Stimulated activated CD4-positive, alpha-beta T cell treated with anti-CD3 and anti-CD28 coated beads, TNF-alpha, amount 100 ng/mL, for 4 hours (primary cell): ENCODE measurements at regions not wholly inside any gene's neighbourhood (a gene's known extent, or its start where the extent isn't known, plus 50 kb on each side); places are given as distances from the start of the nearest gene placed in this dataset.

Experiments used
- DNase-seq, 3 experiments: peaks; one replicate each; pipeline ENCODE4 v3.0.0-alpha.2; 2020; ENCODE audit warnings: low read depth in 3 of 3

GRCh38 chr5:74290634-74291241, 349.8 kb downstream of the ENC1 start:
- DNase-seq: no peak

GRCh38 chr5:74289691-74290090, 350.8 kb downstream of the ENC1 start:
- DNase-seq: no peak

GRCh38 chr5:74289238-74289637, 351.3 kb downstream of the ENC1 start:
- no peak for DNase-seq

GRCh38 chr5:74288448-74289108, 351.9 kb downstream of the ENC1 start:
- DNase-seq: no peak

- no peak for DNase-seq
These were observed 352.5 kb downstream of the ENC1 start for GRCh38 chr5:74288038-74288437.

- DNase-seq: no peak
These were observed 353.5 kb downstream of the ENC1 start for GRCh38 chr5:74286734-74287695.

GRCh38 chr5:74285675-74286280, 354.8 kb downstream of the ENC1 start:
- DNase-seq: no peak

GRCh38 chr5:74282490-74282889, 358.0 kb downstream of the ENC1 start:
- no peak for DNase-seq

- DNase-seq: no peak
These were observed 359.4 kb downstream of the ENC1 start for GRCh38 chr5:74281166-74281565.

- no peak for DNase-seq
These were observed 360.2 kb downstream of the ENC1 start for GRCh38 chr5:74280306-74280705.

- DNase-seq: no peak
These were observed 361.3 kb downstream of the ENC1 start for GRCh38 chr5:74279244-74279643.

- no peak for DNase-seq
These were observed 363.1 kb downstream of the ENC1 start for GRCh38 chr5:74277418-74277817.

- DNase-seq: no peak
These were observed 365.1 kb downstream of the ENC1 start for GRCh38 chr5:74275171-74275992.

GRCh38 chr5:74274326-74274725, 366.2 kb downstream of the ENC1 start:
- DNase-seq: no peak

GRCh38 chr5:74272831-74273451, 367.6 kb downstream of the ENC1 start:
- DNase-seq: no peak

GRCh38 chr5:74272024-74272775, 368.3 kb downstream of the ENC1 start:
- no peak for DNase-seq

GRCh38 chr5:74268297-74268696, 372.2 kb downstream of the ENC1 start:
- DNase-seq: no peak

GRCh38 chr5:74266836-74267235, 373.7 kb downstream of the ENC1 start:
- DNase-seq: no peak

GRCh38 chr5:74266132-74266531, 374.4 kb downstream of the ENC1 start:
- DNase-seq: no peak

GRCh38 chr5:74262544-74263207, 377.9 kb downstream of the ENC1 start:
- no peak for DNase-seq
